GM21390 (cell line): ENCODE measurements at regions not wholly inside any gene's neighbourhood (a gene's known extent, or its start where the extent isn't known, plus 50 kb on each side); places are given as distances from the start of the nearest gene placed in this dataset.

Experiments used
- ATAC-seq: cut with Tn5 transposase; IDR thresholded peaks from one replicate; pipeline ENCODE4 v1.9.1; 2021; ENCODE audit not compliant: unreplicated experiment

DNA sequence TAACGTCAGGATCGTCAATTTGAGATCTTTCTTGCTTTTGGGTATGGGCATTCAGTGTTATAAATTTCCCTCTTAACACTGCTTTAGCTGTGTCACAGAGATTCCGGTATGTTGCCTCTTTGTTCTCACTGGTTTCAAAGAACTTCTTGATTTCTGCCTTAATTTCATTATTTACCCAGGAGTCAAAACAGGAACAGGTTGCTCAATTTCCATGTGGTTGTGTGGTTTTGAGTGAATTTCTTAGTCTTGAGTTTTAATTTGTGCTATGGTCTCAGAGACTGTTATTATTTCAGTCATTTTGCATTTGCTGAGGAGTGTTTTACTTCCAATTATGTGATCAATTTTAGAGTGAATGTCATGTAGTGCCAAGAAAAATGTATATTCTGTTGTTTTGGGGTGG lies 153.1 kb downstream of the PCDH17 start:
- ATAC-seq = no peak

DNA sequence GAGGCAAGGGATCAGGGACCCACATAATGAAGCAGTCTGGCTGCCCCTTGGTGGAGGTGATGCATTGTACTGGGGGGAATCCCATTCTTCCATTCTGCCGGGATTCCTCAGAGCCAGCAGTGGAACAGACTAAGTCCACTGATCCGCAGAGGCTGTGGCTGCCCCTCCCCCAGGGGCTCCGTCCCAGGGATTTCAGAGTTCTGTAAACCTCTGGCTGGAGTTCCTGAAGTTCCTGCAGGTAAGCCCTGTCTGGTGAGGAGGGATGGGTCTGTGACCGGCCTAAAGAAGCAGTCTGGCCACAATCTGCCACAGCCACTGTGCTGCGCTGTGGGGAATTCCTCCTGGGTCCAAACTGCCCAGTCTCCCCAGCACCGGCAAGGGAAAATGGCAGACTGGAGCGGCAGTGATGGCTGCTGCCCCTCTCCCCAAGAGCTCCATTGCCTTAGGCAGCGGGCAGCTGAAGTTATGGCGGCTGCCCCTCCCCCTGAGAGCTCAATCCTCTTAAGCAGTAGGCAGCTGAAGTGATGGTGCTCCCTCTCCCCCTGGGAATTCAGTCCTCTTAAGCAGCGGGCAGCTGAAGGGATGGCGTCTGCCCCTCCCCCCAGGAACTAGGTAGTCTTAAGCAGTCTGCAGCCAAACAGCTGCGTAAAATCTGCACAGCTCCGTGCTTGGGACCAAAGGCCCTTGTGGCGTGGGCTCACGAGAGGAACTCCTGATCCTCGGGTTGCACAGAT lies 155.7 kb downstream of the PCDH17 start:
- no peak for ATAC-seq

DNA sequence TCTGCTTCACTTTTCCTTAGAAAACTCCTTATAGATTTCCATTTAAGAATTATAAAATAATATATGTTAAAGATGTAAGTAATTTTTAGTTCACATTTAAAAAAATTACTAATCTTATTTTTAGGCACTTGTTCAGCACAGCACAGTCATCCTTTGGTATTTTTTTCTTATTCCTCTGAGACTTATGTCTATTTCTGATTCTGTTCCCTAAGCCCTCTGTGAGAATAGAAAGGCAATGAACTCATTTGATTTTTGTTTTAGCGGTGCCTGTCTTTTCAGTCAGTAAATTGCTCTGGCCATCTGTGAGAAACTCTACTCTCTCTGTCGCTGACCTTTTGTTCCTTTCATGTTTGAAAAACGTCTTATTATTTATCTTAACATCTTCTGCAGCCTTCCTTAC lies 168.1 kb downstream of the PCDH17 start:
- no peak for ATAC-seq

DNA sequence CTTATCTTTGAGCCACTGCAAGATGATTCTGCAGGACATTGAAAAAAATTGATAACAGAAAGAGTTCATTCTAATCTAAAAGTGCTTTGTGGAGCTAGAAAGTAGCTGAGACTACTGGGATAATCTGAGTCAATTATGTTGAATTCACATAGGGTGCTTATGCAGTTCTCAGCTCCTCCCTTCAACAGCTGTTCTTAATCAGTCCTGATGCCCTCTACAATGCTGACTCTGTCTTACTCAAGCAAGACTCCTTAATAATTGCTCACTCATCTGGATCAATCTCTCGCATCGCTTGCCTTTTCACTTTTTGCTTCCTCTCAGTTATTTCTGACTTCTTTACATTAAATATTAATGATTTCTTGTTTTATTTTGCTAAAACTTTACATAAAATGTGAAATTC lies 182.1 kb downstream of the PCDH17 start:
- ATAC-seq = no peak

DNA sequence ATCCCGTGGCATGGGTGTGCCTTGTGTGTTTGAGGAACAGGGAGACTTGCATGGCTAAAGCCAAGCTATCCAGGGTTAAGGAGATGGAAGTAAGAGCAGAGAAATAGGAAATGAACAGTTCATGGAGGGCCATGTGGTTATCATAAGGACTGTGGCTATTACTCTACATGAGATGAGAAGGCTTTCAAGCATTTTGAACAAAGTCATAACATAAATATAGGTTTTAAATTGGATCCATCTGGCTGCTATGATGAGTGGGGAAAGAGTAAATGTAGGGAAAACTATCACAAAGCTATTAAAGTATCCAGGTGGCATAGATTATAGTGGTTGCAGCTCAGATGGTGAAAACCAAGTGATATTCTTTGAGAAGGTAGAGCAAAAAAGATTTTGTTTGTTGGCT lies 184.1 kb downstream of the PCDH17 start:
- ATAC-seq = no peak

DNA sequence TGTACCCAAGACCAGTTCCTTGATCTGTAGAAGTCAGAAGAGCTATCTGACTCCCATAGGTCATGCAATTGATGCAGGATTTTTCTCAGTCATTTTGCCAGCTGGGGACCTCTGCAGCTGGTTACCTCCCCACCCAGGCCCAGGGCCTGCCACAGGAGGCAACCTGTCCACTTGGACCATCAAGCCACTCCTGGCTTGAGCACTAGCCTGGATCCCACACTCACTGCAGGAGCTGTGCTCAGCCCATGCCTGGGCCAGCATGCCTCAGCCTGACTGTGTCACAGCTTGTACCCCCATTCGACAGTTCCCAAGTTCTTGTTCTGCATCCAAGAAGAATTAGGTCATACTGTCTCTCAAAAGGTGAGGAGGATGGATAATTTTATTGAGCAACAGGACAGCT lies 189.4 kb downstream of the PCDH17 start:
- no peak for ATAC-seq

DNA sequence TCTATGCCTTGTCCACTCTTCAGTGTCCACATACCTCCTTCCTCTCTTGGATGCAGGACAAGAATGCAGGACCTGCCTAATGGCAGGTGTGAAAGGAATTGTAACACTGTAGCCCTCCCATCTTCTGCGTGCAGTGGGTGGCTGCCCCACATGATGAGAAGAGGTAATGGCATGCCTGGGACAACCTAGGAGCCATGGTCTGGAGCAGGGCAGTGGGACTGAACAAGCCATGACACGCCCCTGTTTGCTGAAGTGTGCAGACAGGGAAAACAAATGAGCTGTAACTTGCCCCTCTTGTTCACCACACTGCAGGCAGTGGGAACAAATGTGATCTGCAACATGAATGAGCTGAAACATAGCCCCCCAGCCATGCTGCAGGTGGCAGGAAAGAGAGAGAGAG lies 192.2 kb downstream of the PCDH17 start:
- ATAC-seq = no peak

DNA sequence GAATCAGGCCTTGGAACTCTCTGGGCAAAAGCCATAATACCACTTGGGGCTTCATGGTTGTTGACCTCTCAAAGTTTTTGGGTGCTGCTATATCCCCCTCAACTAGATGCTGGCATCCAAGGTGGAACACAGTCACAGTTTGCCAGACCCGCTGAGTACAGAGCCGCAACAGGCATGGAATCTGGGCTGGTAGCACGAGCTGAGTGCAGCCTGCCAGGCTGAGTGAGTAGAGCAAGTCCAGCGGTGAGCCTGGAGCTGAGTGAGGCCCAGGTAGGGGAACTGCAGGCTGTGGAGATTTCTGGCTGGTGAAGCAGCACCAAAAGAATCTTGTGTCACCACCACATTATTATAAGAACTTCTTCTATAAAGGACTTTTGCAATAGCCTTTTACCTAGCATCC lies 192.6 kb downstream of the PCDH17 start:
- ATAC-seq = no peak

DNA sequence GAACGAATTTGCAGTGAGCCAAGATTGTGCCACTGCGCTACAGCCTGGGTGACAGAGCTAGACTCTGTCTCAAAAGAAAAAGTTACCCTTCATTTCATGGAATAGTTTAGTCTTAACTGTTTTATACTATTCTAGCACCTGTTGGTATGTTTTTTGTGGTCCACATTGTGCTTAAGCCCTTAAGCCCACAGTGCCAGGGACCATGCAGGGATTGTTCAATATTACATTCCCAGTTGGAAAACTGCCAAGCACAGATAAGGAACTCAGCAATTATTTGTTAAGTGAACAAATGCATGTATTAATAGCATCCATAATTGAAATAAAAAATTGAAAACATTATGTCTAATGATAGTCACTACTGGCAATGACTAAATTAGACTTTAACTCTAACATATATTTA lies 193.5 kb downstream of the PCDH17 start:
- ATAC-seq = no peak

DNA sequence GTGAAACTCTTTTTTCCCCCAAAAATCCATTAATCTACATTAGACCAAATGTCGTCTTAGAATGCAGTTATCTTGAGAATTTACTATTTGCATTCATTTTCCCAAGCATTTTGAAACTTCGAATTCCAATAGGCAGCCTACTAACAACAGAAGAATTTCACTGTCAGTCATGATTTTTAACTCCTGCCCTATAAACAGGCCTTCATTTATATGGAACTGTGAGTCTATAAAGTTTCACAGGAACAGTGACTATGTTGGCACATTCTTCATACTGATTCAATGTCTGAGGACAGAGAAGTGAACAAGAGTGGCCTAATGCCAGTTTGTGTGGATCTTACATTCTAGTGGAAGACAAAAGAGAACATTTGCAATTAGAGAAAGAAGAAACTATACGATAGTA lies 198.0 kb downstream of the PCDH17 start:
- no peak for ATAC-seq

DNA sequence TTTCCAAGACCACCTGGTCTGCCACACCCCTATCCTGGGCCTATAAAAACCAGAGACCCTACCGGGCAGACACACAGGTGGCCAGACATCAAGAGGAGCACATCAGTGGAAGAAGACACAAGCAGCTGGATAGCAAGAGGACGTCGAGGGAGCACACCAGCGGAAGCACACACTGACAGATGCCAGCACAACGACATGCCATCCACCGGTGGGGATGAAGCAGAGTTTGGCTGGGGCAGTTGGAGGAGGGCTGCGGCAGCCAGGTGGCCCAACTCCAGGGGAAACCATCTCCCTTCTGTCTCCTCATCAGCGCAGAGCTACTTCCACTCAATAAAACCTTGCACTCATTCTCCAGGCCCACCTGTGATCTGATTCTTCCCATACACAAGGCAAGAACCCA lies 200.6 kb downstream of the PCDH17 start:
- no peak for ATAC-seq

DNA sequence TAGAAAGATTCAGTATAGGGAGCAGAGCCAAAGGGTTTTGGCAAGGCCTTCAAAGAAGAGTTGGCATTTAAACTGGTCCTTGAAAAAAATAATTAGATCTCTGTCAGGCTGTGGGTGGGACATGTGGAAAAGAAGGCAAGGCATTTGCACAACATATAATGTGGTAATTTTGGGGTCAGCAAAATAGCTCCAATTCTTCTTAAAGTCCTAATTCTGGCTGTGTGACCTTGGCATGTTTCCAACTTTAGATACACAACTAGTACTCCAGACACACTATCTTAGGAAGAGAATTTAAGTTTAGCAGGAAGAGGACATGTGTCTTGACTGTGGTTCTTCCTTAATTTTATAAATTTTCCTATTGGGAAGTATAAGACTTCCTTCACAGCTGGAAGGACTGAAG lies 206.3 kb downstream of the PCDH17 start:
- no peak for ATAC-seq

DNA sequence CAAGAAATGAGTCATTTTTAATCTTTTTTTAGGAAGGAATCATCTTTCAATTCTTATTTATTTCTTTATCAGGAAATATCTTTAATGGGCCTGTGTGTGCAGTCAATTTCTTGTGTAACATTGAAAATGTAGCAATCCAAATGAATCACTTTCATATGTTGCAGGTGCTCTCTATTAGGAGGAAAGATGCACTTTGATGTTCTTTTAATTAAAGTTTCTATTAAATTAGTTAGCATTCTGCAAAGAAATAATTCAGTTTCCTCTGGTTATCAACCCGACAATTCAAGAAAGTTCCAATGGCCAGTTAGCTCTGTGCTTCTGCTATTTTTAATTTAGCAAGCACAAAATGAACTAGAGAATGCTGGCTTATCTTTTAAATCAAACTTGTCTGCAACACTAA lies 212.0 kb downstream of the PCDH17 start:
- no peak for ATAC-seq

DNA sequence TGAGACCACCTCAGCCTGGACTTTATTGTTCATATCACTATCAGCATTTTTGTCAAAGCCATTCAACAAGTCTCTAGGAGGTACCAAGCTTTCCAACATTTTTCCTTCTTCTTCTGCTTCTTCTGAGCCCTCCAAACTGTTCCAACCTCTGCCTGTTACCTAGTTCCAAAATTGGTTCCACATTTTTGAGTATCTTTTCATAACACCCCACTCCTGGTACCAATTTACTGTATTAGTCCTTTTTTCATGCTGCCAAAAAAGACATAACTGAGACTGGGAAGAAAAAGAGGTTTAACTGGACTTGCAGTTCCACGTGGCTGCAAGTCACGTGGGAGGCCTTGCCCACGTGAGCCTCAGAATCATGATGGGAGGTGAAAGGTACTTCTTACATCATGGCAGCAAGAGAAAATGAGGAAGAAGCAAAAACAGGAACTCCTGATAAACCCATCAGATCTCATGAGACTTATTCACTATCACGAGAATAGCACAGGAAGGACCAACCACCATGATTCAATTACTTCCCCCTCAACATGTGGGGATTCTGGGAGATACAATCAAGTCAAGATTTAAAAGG lies 215.1 kb downstream of the PCDH17 start:
- no peak for ATAC-seq

DNA sequence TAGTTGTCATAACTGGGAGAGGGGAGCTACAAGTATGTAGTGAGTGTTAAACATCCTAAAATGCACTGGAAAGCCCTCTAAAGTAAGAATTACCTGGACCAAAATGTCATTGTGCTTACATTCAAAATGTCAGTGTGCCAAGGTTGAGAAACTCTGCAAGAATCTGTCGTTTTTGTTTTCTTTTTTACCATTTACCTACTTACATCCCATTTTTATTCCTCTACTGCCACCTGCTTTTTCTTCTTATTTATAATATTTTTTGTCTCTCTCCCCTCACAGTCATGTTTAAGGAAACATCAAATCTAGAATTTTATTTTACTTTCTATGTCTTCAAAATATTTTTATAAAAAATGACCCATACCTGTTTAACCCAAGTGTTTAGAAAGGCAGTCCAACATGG lies 226.4 kb downstream of the PCDH17 start:
- no peak for ATAC-seq

DNA sequence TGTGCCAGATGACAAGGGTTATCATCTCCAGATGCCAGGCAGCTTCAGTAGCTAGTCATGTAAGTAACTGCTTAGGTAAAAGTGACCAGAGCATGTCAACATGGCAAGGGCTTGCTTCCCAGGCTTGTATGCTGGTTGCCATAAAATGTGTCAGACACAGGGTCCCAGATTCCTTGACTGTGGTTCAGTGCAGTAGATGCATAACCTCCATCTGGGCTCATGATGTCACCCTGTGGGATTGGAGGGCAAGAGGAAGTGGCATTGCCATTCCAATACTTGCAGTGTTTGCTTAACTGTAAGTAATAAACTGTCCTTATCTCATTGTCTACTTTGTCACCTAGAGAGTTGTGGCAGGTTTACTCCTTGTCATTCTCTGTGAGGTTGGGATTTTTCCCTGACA lies 226.8 kb downstream of the PCDH17 start:
- no peak for ATAC-seq

DNA sequence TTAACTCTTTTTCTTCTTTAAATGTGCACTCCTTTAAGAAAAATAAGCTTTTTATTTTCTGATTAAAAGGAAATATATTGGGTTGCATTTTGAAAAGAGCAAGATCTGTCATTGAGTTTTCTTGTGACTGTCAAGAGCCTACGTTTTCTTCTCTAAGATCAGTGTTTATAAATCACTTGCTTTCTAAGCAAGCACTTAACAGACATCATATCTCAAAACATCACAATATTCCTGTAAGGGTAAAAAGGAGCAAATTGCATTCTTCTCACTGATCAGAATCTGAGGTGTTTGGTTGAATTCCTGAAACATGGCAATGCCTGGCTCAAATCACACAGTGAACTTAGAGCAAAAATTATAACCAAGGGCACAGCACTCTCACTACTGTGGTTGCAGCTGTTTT lies 231.3 kb downstream of the PCDH17 start:
- no peak for ATAC-seq

DNA sequence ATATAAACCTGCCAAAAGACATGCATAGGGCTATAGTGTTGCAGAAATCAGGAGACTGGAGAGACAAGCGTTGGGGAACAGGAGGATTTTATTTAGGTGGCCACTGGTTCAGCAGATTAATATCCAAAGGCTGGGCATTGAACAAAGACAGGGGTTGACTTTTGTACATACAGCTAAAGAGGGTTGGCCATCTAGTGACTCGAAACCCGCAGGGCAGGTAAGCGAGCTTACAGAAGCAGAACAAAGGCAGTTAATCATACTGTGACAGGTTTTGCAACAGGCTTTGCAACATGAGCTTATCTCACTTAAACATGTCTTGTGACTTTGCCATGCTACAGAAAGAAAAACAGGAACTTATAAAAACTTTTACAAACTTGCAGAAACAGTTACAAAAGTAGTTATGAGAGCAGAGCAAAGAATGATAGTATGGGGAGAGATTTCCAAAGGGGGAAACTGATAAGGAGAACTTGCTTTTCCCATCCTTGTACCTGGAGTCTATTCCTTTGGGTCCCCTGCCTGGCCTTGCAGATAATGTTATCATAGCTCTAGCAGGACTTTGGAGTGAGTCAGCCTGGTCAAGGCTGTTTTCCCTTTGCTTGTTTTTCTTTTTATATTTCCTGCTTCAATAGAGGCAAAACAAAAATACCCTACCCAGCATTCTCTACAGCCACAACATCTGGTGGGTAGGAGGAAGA lies 234.2 kb downstream of the PCDH17 start:
- no peak for ATAC-seq

DNA sequence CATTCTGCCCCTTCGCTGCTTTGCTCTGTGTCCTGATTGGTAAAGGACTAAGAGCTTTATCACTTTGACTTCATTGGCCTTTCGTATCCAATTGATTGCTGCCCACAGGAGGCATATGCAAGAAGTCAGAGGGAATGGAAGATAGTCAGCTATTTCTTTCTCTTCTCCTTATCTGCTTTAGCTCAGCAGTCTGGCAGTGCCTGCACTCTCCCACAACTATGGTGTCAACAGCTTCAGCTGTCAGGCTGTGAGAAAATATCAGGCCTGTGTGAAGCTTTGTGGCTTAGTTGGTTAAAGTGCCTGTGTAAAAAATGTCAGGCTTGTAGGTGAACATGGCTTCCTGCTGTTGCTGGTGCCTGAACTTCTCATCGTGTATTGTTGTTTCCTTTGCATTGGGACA lies 243.0 kb downstream of the PCDH17 start:
- no peak for ATAC-seq

DNA sequence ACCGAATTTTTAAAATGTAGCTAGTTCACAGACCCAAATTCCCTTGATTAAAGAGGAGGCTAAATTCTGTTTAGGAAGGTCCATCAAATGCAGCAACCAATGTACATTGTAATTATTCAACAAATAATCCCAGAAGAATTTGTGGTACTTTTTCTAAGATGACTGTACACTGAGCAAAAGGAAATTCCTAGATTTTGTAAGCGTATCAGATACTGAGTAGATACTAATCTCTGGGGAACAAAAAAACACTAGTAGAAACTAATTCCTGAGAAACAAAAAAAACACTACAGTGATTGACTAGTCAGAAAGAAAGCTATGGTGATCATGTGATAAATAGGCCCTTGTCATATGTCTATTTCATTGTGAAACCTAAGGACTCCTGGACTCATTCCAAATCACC lies 246.1 kb downstream of the PCDH17 start:
- ATAC-seq = no peak

DNA sequence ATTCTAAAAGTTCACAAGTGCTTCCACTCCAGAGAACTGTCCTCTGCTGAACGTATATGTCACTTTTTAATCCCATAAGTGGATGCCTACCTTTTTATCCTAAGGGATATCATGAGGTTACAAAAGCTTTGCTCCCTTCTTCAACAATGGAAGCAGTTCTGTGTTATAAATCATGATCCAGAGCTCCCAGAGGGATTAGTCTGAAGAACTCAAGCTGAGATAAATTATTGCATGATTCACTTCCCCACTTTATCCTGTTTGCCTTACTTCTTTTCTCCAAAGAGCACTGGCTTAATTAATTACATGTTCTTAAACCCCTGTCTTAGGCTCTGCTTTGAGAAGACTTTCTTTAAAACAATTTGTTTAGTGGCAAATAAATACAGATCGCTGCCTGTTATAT lies 246.7 kb downstream of the PCDH17 start:
- no peak for ATAC-seq

DNA sequence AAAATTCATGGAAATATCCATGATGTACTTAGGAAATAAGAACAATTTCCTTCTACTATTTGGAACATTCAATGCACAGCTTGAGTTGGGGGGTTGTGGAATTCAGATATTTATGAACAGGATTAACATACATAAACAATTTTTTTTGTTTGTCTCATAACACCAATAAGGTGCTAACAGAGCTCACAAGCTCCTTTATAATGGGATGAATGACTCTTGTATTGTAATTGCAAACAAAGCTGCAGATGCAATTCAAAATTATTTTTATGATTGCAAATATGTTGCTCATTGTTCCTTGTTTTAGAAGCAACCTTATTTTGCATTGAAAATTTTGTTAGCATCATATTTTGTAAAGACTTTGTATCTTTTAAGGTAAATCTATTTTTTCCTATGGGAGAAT lies 265.7 kb downstream of the PCDH17 start:
- no peak for ATAC-seq

DNA sequence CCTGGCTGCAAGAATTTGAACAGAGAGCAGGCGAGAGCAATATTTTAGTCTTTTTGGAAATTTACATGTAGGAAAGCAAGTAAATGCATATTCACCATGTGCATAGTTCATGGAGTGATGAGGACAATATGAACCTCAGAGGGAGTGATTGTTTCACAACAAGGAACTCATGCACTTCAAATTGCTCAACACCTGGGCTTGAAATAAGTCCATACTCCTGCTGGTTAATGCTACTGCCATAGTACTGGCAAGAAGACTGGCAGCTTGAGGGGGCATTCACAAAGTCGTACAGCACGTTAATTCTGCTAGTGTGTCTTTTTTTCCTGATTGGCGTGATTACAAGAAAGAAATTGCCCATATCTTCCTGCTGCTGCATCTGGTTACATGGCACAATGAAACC lies 267.6 kb downstream of the PCDH17 start:
- no peak for ATAC-seq
